K562 (cell line): ENCODE measurements at regions not wholly inside any gene's neighbourhood (a gene's known extent, or its start where the extent isn't known, plus 50 kb on each side); places are given as distances from the start of the nearest gene placed in this dataset.

ENCODE experiments used
- ATAC-seq: fragments of 200-7000 bp; cut with Tn5 transposase; 3 replicates; pipeline ENCODE4 v1.9.1; 2020; ENCODE audit warnings: moderate library complexity
- BruUV-seq: library from RNA; stranded (reverse); fragments of 400-500 nt; replicated peaks from 2 replicates; lab custom pipeline; 2021; lab: Mats Ljungman, UMichigan
- CTCF ChIA-PET: fragments of 300-600 bp; formaldehyde crosslinking; extraction: SDS; loops from one replicate; lab custom pipeline; 2021; ENCODE audit warnings: low intra/inter-chr PET ratio; lab: Yijun Ruan, JAX
- POLR2A ChIA-PET: fragments of 300-600, 350-650 bp; sonication (Branson Sonifier 250); formaldehyde crosslinking; extraction: SDS; loops from one replicate; lab custom pipeline; 2021; ENCODE audit warnings: antibody characterized with exemption, inconsistent platforms; lab: Yijun Ruan, JAX
- DNase-seq, 4 experiments: peaks; one replicate each; pipeline versions ENCODE4 v3.0.0 to v3.0.0-alpha.2; 2011 to 2018; ENCODE audit warnings: low spot score in 3 of 4, mixed read lengths in 3 of 4; ENCODE audit errors: extremely low read depth in 1 of 4
- FAIRE-seq: peaks from 2 replicates; lab custom pipeline; 2011; peaks lifted over from hg19 to GRCh38; lab: Jason Lieb, UNC
- H2AFZ ChIP-seq: 2 replicates; pipeline ENCODE4 v1.6.0; 2011; ENCODE audit warnings: low read depth, low read length, control low read depth, inconsistent platforms
- H3K27ac ChIP-seq: fragments of 200-600 bp; 3 replicates; pipeline ENCODE4 v1.8.0; 2011; ENCODE audit warnings: low read depth, mild to moderate bottlenecking, control low read depth, inconsistent platforms, low read length, moderate library complexity, mixed read lengths; ENCODE audit errors: extremely low read depth
- H3K27me3 ChIP-seq, 2 experiments: fragments of 300-600 bp in 1 of 2; 2 replicates in 1 of 2; 3 replicates in 1 of 2; pipeline versions ENCODE4 v1.6.0 to v1.8.0; 2011; ENCODE audit warnings: inconsistent platforms in 2 of 2, low read length in 2 of 2, mild to moderate bottlenecking in 1 of 2, mixed read lengths in 1 of 2, moderate library complexity in 1 of 2; ENCODE audit not compliant: control insufficient read depth in 2 of 2, insufficient read depth in 2 of 2
- H3K36me3 ChIP-seq: fragments of 300-600 bp; 3 replicates; pipeline ENCODE4 v1.8.0; 2011; ENCODE audit warnings: mild to moderate bottlenecking, low read length, inconsistent platforms; ENCODE audit not compliant: control insufficient read depth, insufficient read depth
- H3K4me1 ChIP-seq, 2 experiments: fragments of 200-600 bp in 1 of 2; replicated peaks in 1 of 2; 2 replicates in 1 of 2; 3 replicates in 1 of 2; pipeline versions ENCODE4 v1.5.1 to v1.8.0; 2011; ENCODE audit warnings: inconsistent platforms in 2 of 2, low read length in 2 of 2, mild to moderate bottlenecking in 1 of 2, mixed read lengths in 1 of 2, moderate library complexity in 1 of 2; ENCODE audit not compliant: control insufficient read depth in 2 of 2, insufficient read depth in 2 of 2
- H3K4me2 ChIP-seq: 2 replicates; pipeline ENCODE4 v1.6.1; 2011; ENCODE audit warnings: low read length, control low read depth, inconsistent platforms, mixed read lengths; ENCODE audit not compliant: insufficient read depth
- H3K4me3 ChIP-seq: fragments of 200-600 bp; sonication (generic), shearing (Covaris generic); 2 replicates; pipeline ENCODE4 v1.5.1; 2016; ENCODE audit warnings: control low read depth, inconsistent platforms
- H3K79me2 ChIP-seq: fragments of 200-600 bp; 3 replicates; pipeline ENCODE4 v1.8.0; 2011; ENCODE audit warnings: low read length, inconsistent platforms; ENCODE audit not compliant: control insufficient read depth, insufficient read depth
- H3K9ac ChIP-seq, 2 experiments: 2 replicates each; pipeline versions ENCODE4 v1.6.0 to v1.6.1; 2011; ENCODE audit warnings: low read depth in 2 of 2, low read length in 2 of 2, control low read depth in 1 of 2, inconsistent platforms in 1 of 2, mild to moderate bottlenecking in 1 of 2, mixed read lengths in 1 of 2; ENCODE audit not compliant: insufficient read depth in 1 of 2
- H3K9me1 ChIP-seq: one replicate; pipeline ENCODE4 v1.6.0; 2011; ENCODE audit warnings: inconsistent platforms, mild to moderate bottlenecking, low read length, moderate library complexity; ENCODE audit not compliant: control insufficient read depth, insufficient read depth
- H3K9me3 ChIP-seq: replicated peaks from 2 replicates; pipeline ENCODE4 v1.5.1; 2011; ENCODE audit warnings: low read depth, low read length, inconsistent platforms; ENCODE audit not compliant: control insufficient read depth, insufficient read depth
- H4K20me1 ChIP-seq: replicated peaks from 2 replicates; pipeline ENCODE4 v1.6.1; 2011; ENCODE audit warnings: low read length, inconsistent platforms, mixed read lengths; ENCODE audit not compliant: control insufficient read depth, insufficient read depth
- DMBX1 ChIP-seq: fragments of 250-450 bp; sonication (Bioruptor Pico); IDR thresholded peaks from 2 replicates; pipeline ENCODE4 v1.8.0; 2022; ENCODE audit warnings: inconsistent platforms, mild to moderate bottlenecking, moderate library complexity, borderline replicate concordance
- FOSL1 ChIP-seq: fragments of 200-800 bp; sonication (Bioruptor generic); conservative IDR thresholded peaks from 2 replicates; pipeline ENCODE4 v1.6.1; 2016; ENCODE audit warnings: missing genetic modification characterization, missing compliant biosample characterization
- POLR2AphosphoS2 ChIP-seq: IDR thresholded peaks from 2 replicates; pipeline ENCODE4 v1.6.1; 2012; ENCODE audit warnings: low read length, improper control_type of control experiment
- SUPT5H ChIP-seq: fragments of 450-650 bp; IDR thresholded peaks from 2 replicates; pipeline ENCODE4 v1.6.1; 2016
- UBTF ChIP-seq, 2 experiments: IDR thresholded peaks; 2 replicates each; pipeline ENCODE4 v1.6.1; 2012; ENCODE audit warnings: improper control_type of control experiment in 2 of 2, low read depth in 2 of 2, low read length in 2 of 2, borderline replicate concordance in 1 of 2
- ZFP36 ChIP-seq: fragments of 150-350 bp; IDR thresholded peaks from 2 replicates; pipeline ENCODE4 v1.6.1; 2018; ENCODE audit warnings: low read length, low read depth; ENCODE audit not compliant: partially characterized antibody
- ZNF398 ChIP-seq: fragments of 250-450 bp; sonication (Bioruptor Pico); IDR thresholded peaks from 2 replicates; pipeline ENCODE4 v1.8.0; 2021; ENCODE audit warnings: moderate library complexity, mild to moderate bottlenecking, inconsistent platforms
- ZNF408 ChIP-seq: fragments of 250-450 bp; sonication (Bioruptor Pico); IDR thresholded peaks from 2 replicates; pipeline ENCODE4 v1.4.0; 2020; ENCODE audit warnings: low read depth, mild to moderate bottlenecking, moderate library complexity
- ZNF75A ChIP-seq: fragments of 450-650 bp; formaldehyde crosslinking; IDR thresholded peaks from 2 replicates; pipeline ENCODE4 v1.4.0; 2020; ENCODE audit warnings: mild to moderate bottlenecking
- WGBS: fragments of 100-300 bp; shearing (Covaris generic); methylation state at CpG from one replicate; pipeline ENCODE4 v1.1.6; 2016; ENCODE audit warnings: low coverage, mixed read lengths; ENCODE audit not compliant: insufficient coverage; ENCODE audit errors: missing lambda C conversion rate; 5-methylcytosine and 5-hydroxymethylcytosine counted together
- in situ Hi-C: fragments of 300-500 bp; cut with MboI; formaldehyde crosslinking; loops from 4 replicates; pipeline ENCODE4 v1.15.0; 2018; ENCODE audit warnings: inconsistent platforms, mixed read lengths
- intact Hi-C: fragments of 100-400 bp; cut with micrococcal nuclease; formaldehyde crosslinking; loops from 2 replicates; pipeline ENCODE4 v1.14.2; 2022

- Histone ChIP-seq H3K9me3 (no peaks in the 10 kb centered on the region), H3K27ac (no peak overlapping the region), H3K4me3 (no peak overlapping the region), H3K9me1 (no peaks in the 10 kb centered on the region), H2AFZ (no peak overlapping the region), H3K36me3 (peaks cover 11% of the 10 kb centered on the region; the same call in 2 of the 3 replicates), H3K4me1 (peaks cover 5 to 31% of the 10 kb centered on the region in 2 experiments; a peak in 2 of 5 replicates), H3K4me2 (no peak overlapping the region), H3K9ac (no peak overlapping the region; a peak in 1 of 4 replicates), H3K27me3 (no peaks in the 10 kb centered on the region), H3K79me2 (peaks cover 8% of the 10 kb centered on the region; the same call in 1 of the 3 replicates)
- POLR2A ChIA-PET, result no interaction called here
- DNase-seq (no peak), FAIRE-seq (no peak), ATAC-seq (no peak)
- in situ Hi-C loops (no loop called here), intact Hi-C loops (no loop called here)
- WGBS, result 80% methylated on average over 15 of the region's 15 CpGs
- BruUV-seq, result no TSS peak
- CTCF ChIA-PET, result no interaction called here
- TF ChIP-seq ZFP36 (peak; percentile 90), DMBX1 (CRISPR knock-in tag) (no peak)
- TF ChIP-seq, all 486 proteins: peak for 1
- peaks cover 12% of the 10 kb centered on the region; the same call in 1 of the 2 replicates for H4K20me1 ChIP-seq
Measured at GRCh38 chr19:5285955-5286354, 54.7 kb downstream of the PTPRS start.

GRCh38 chr19:5285311-5285710, 55.3 kb downstream of the PTPRS start:
- Histone ChIP-seq H3K9me1 (no peaks in the 10 kb centered on the region), H3K9me3 (no peaks in the 10 kb centered on the region), H3K4me2 (no peak overlapping the region), H3K36me3 (peaks cover 11% of the 10 kb centered on the region; the same call in 2 of the 3 replicates), H3K27ac (no peak overlapping the region), H3K4me3 (no peak overlapping the region), H2AFZ (no peak overlapping the region), H4K20me1 (peaks cover 12% of the 10 kb centered on the region; the same call in 1 of the 2 replicates), H3K79me2 (peaks cover 5% of the 10 kb centered on the region; the same call in 1 of the 3 replicates), H3K27me3 (no peaks in the 10 kb centered on the region), H3K4me1 (peaks cover 0 to 24% of the 10 kb centered on the region in 2 experiments; a peak in 2 of 5 replicates), H3K9ac (no peak overlapping the region)
- no peak for DNase-seq
- TSS peak; percentile 20 for BruUV-seq
- WGBS, result 69% methylated on average over 6 of the region's 6 CpGs
- FAIRE-seq, result no peak
- ChIA-PET POLR2A (no interaction called here), CTCF (no interaction called here)
- no peak for TF ChIP-seq ZNF398 (CRISPR knock-in tag)
- TF ChIP-seq ZNF75A (CRISPR knock-in tag), result no peak
- TF ChIP-seq FOSL1 (tag), result no peak
- TF ChIP-seq SUPT5H, result no peak
- TF ChIP-seq UBTF (IDR thresholded peaks at IDR 0.05; ENCODE audit: borderline replicate concordance in 1 of 2, low read depth in 2 of 2, low read length in 2 of 2), result no peak
- no peak for TF ChIP-seq ZNF408 (CRISPR knock-in tag)
- TF ChIP-seq POLR2AphosphoS2, result no peak
- intact Hi-C loops (no loop called here), in situ Hi-C loops (no loop called here)
- no peak for ATAC-seq
